H9 (cell line): ENCODE measurements at regions not wholly inside any gene's neighbourhood (a gene's known extent, or its start where the extent isn't known, plus 50 kb on each side); places are given as distances from the start of the nearest gene placed in this dataset.

Source experiments
- DNase-seq: peaks from one replicate; pipeline ENCODE4 v3.0.0-alpha.2; 2017
- H2AFZ ChIP-seq: one replicate; pipeline ENCODE4 v1.6.1; 2013; ENCODE audit warnings: mild to moderate bottlenecking, low read length, control low read depth, moderate library complexity
- H2AK5ac ChIP-seq: 2 replicates; pipeline ENCODE4 v1.6.1; 2013; ENCODE audit warnings: low read length, control low read depth, mixed read lengths; ENCODE audit not compliant: insufficient read length
- H2BK120ac ChIP-seq: one replicate; pipeline ENCODE4 v1.6.1; 2013; ENCODE audit warnings: low read depth, mild to moderate bottlenecking, low read length, control low read depth, inconsistent platforms; ENCODE audit not compliant: poor library complexity, severe bottlenecking
- H2BK12ac ChIP-seq: 2 replicates; pipeline ENCODE4 v1.6.1; 2013; ENCODE audit warnings: low read length, control low read depth, mixed read lengths, low read depth; ENCODE audit not compliant: insufficient read length
- H2BK15ac ChIP-seq: 2 replicates; pipeline ENCODE4 v1.6.1; 2013; ENCODE audit warnings: low read depth, low read length, control low read depth
- H2BK20ac ChIP-seq: one replicate; pipeline ENCODE4 v1.6.1; 2013; ENCODE audit warnings: low read depth, mild to moderate bottlenecking, low read length, control low read depth, inconsistent platforms; ENCODE audit not compliant: poor library complexity, severe bottlenecking
- H2BK5ac ChIP-seq: 2 replicates; pipeline ENCODE4 v1.6.1; 2013; ENCODE audit warnings: low read length, control low read depth, mixed read lengths; ENCODE audit not compliant: insufficient read length
- H3K14ac ChIP-seq: 2 replicates; pipeline ENCODE4 v1.6.1; 2013; ENCODE audit warnings: low read length, control low read depth; ENCODE audit not compliant: insufficient read depth
- H3K18ac ChIP-seq: 2 replicates; pipeline ENCODE4 v1.6.1; 2013; ENCODE audit warnings: low read depth, mild to moderate bottlenecking, mixed read lengths, low read length, control low read depth; ENCODE audit not compliant: insufficient read length
- H3K23ac ChIP-seq: 2 replicates; pipeline ENCODE4 v1.6.1; 2013; ENCODE audit warnings: low read length, control low read depth, mixed read lengths, low read depth; ENCODE audit not compliant: insufficient read length
- H3K23me2 ChIP-seq: 2 replicates; pipeline ENCODE4 v1.6.1; 2013; ENCODE audit warnings: low read depth, mild to moderate bottlenecking, mixed read lengths, low read length, control low read depth; ENCODE audit not compliant: insufficient read length, poor library complexity, severe bottlenecking
- H3K27ac ChIP-seq: 2 replicates; pipeline ENCODE4 v1.5.1; 2013; ENCODE audit warnings: low read length, control low read depth, mixed read lengths, low read depth; ENCODE audit not compliant: insufficient read length
- H3K27me3 ChIP-seq: 2 replicates; pipeline ENCODE4 v1.6.1; 2013; ENCODE audit warnings: low read length, control low read depth, inconsistent platforms; ENCODE audit not compliant: insufficient read depth
- H3K4ac ChIP-seq: 2 replicates; pipeline ENCODE4 v1.6.1; 2013; ENCODE audit warnings: low read depth, mild to moderate bottlenecking, control low read depth, inconsistent platforms, low read length, moderate library complexity
- H3K4me1 ChIP-seq: 2 replicates; pipeline ENCODE4 v1.6.1; 2013; ENCODE audit warnings: low read length, control low read depth, inconsistent platforms; ENCODE audit not compliant: insufficient read depth
- H3K4me2 ChIP-seq: 2 replicates; pipeline ENCODE4 v1.6.1; 2013; ENCODE audit warnings: low read length, control low read depth, mixed read lengths; ENCODE audit not compliant: insufficient read length, insufficient read depth
- H3K56ac ChIP-seq: 2 replicates; pipeline ENCODE4 v1.6.1; 2013; ENCODE audit warnings: low read depth, mild to moderate bottlenecking, mixed read lengths, low read length, control low read depth; ENCODE audit not compliant: insufficient read length
- H3K79me1 ChIP-seq: 2 replicates; pipeline ENCODE4 v1.6.1; 2013; ENCODE audit warnings: low read depth, mild to moderate bottlenecking, moderate library complexity, low read length, control low read depth, inconsistent platforms; ENCODE audit not compliant: insufficient read depth, poor library complexity, severe bottlenecking
- H3K79me2 ChIP-seq: 2 replicates; pipeline ENCODE4 v1.6.1; 2013; ENCODE audit warnings: low read length, control low read depth, inconsistent platforms; ENCODE audit not compliant: insufficient read depth
- H3K9ac ChIP-seq: 2 replicates; pipeline ENCODE4 v1.6.1; 2013; ENCODE audit warnings: low read length, control low read depth, mixed read lengths; ENCODE audit not compliant: insufficient read length; ENCODE audit errors: extremely low read depth
- H3K9me3 ChIP-seq: one replicate; pipeline ENCODE4 v1.6.1; 2013; ENCODE audit warnings: low read depth, low read length, inconsistent platforms; ENCODE audit not compliant: control insufficient read depth
- H3T11ph ChIP-seq: one replicate; pipeline ENCODE4 v1.6.1; 2013; ENCODE audit warnings: mild to moderate bottlenecking, low read length, control low read depth, inconsistent platforms
- H4K20me1 ChIP-seq: one replicate; pipeline ENCODE4 v1.6.1; 2013; ENCODE audit not compliant: control insufficient read depth, insufficient read length, insufficient read depth
- H4K5ac ChIP-seq: 2 replicates; pipeline ENCODE4 v1.6.1; 2013; ENCODE audit warnings: low read depth, mild to moderate bottlenecking, mixed read lengths, low read length, control low read depth; ENCODE audit not compliant: insufficient read length
- H4K8ac ChIP-seq: replicated peaks from 2 replicates; pipeline ENCODE4 v1.6.1; 2013; ENCODE audit warnings: low read length, control low read depth, mixed read lengths, low read depth; ENCODE audit not compliant: insufficient read length
- H4K91ac ChIP-seq: 2 replicates; pipeline ENCODE4 v1.6.1; 2013; ENCODE audit warnings: low read depth, mild to moderate bottlenecking, moderate library complexity, mixed read lengths, low read length, control low read depth; ENCODE audit not compliant: insufficient read length
- H3K27ac Mint-ChIP-seq, 3 experiments: 2 replicates in 2 of 3; 3 replicates in 1 of 3; pipeline ENCODE4 v1.8.0; 2020 to 2021; ENCODE audit warnings: mixed read lengths in 3 of 3, mild to moderate bottlenecking in 1 of 3, moderate library complexity in 1 of 3
- H3K27me3 Mint-ChIP-seq: 2 replicates; pipeline ENCODE4 v1.8.0; 2021; ENCODE audit warnings: low read depth, mild to moderate bottlenecking, moderate library complexity, mixed read lengths
- H3K36me3 Mint-ChIP-seq, 3 experiments: 2 replicates in 2 of 3; 3 replicates in 1 of 3; pipeline ENCODE4 v1.8.0; 2020 to 2021; ENCODE audit warnings: low read depth in 3 of 3, mixed read lengths in 3 of 3; ENCODE audit not compliant: insufficient read depth in 1 of 3
- H3K4me1 Mint-ChIP-seq, 2 experiments: 2 replicates each; pipeline ENCODE4 v1.8.0; 2020; ENCODE audit warnings: mixed read lengths in 2 of 2
- H3K4me3 Mint-ChIP-seq, 2 experiments: 2 replicates in 1 of 2; 3 replicates in 1 of 2; pipeline ENCODE4 v1.8.0; 2020 to 2021; ENCODE audit warnings: mild to moderate bottlenecking in 2 of 2, mixed read lengths in 2 of 2, moderate library complexity in 1 of 2
- H3K9me3 Mint-ChIP-seq, 2 experiments: 2 replicates in 1 of 2; 3 replicates in 1 of 2; pipeline ENCODE4 v1.8.0; 2020; ENCODE audit warnings: mild to moderate bottlenecking in 2 of 2, mixed read lengths in 2 of 2, moderate library complexity in 1 of 2
- WGBS: extraction: QIAGEN DNeasy Blood & Tissue Kit; methylation state at CpG from one replicate; pipeline ENCODE4 v1.1.7; 2013; ENCODE audit warnings: missing lambda C conversion rate, low lambda C conversion rate, mixed read lengths; ENCODE audit not compliant: insufficient read length; ENCODE audit errors: extremely low coverage; 5-methylcytosine and 5-hydroxymethylcytosine counted together
- TF ChIP-seq, protein P1 (sequence below): fragments of 200-600 bp; sonication (generic); conservative IDR thresholded peaks from 3 replicates; pipeline ENCODE4 v1.8.0; 2021; ENCODE audit warnings: antibody characterized with exemption, mild to moderate bottlenecking

DNA sequence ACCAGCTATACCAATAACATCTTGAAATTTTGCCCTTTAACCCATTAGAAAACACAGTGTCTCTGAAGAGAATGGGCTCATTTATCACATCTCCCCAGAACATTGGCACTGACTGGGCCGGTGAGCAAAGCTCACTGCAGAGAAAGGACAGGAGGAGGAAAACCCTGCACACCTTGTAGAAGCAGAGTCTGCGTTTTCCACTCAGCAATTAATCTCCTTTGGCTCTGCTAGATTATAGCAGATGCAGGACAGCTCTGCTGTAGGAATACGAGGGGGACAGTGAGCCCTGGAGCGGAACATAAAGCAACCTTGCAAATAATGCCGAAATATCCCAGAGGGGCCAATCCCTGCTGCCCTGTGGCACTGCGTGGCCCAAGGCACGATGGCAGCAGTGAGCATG lies 113.9 kb downstream of the TSN start:
- peaks cover 16% of the 10 kb centered on the region in 2 experiments for H3K4me1 Mint-ChIP-seq
- Histone ChIP-seq H3K18ac (no peak overlapping the region), H2BK5ac (no peak overlapping the region), H3K14ac (no peak overlapping the region), H4K20me1 (no peaks in the 10 kb centered on the region), H2AK5ac (no peak overlapping the region), H4K5ac (no peak overlapping the region), H2BK15ac (no peak overlapping the region), H3K4me1 (no peaks in the 10 kb centered on the region), H3K9me3 (no peaks in the 10 kb centered on the region), H3K4me2 (no peak overlapping the region), H2BK20ac (no peak overlapping the region), H3T11ph (no peak overlapping the region), H3K9ac (no peak overlapping the region), H2BK120ac (no peak overlapping the region), H3K79me2 (no peaks in the 10 kb centered on the region), H4K8ac (no peak overlapping the region), H4K91ac (no peak overlapping the region), H3K79me1 (no peaks in the 10 kb centered on the region), H2BK12ac (no peak overlapping the region), H2AFZ (no peak overlapping the region), H3K27ac (no peak overlapping the region), H3K23me2 (no peaks in the 10 kb centered on the region), H3K56ac (no peak overlapping the region), H3K27me3 (no peaks in the 10 kb centered on the region), H3K23ac (no peak overlapping the region), H3K4ac (no peak overlapping the region)
- peaks cover 0 to 2% of the 10 kb centered on the region in 2 experiments; a peak in 1 of 5 replicates for H3K9me3 Mint-ChIP-seq
- no peaks in the 10 kb centered on the region for H3K36me3 Mint-ChIP-seq
- DNase-seq: no peak
- no CpG with 5 or more reads among the region's 7 CpGs for WGBS
- H3K4me3 Mint-ChIP-seq: no peak overlapping the region
- H3K27ac Mint-ChIP-seq: peak overlapping the region in 1 of 3 experiments; percentile 13; a peak in 1 of 7 replicates
- peaks cover 3% of the 10 kb centered on the region; the same call in 1 of the 2 replicates for H3K27me3 Mint-ChIP-seq
- TF ChIP-seq, protein P1, sequence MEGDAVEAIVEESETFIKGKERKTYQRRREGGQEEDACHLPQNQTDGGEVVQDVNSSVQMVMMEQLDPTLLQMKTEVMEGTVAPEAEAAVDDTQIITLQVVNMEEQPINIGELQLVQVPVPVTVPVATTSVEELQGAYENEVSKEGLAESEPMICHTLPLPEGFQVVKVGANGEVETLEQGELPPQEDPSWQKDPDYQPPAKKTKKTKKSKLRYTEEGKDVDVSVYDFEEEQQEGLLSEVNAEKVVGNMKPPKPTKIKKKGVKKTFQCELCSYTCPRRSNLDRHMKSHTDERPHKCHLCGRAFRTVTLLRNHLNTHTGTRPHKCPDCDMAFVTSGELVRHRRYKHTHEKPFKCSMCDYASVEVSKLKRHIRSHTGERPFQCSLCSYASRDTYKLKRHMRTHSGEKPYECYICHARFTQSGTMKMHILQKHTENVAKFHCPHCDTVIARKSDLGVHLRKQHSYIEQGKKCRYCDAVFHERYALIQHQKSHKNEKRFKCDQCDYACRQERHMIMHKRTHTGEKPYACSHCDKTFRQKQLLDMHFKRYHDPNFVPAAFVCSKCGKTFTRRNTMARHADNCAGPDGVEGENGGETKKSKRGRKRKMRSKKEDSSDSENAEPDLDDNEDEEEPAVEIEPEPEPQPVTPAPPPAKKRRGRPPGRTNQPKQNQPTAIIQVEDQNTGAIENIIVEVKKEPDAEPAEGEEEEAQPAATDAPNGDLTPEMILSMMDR: no peak
